H9 (cell line): ENCODE measurements at regions not wholly inside any gene's neighbourhood (a gene's known extent, or its start where the extent isn't known, plus 50 kb on each side); places are given as distances from the start of the nearest gene placed in this dataset.

Experiments used
- DNase-seq: peaks from one replicate; pipeline ENCODE4 v3.0.0-alpha.2; 2017
- H2AFZ ChIP-seq: one replicate; pipeline ENCODE4 v1.6.1; 2013; ENCODE audit warnings: mild to moderate bottlenecking, low read length, control low read depth, moderate library complexity
- H2AK5ac ChIP-seq: 2 replicates; pipeline ENCODE4 v1.6.1; 2013; ENCODE audit warnings: low read length, control low read depth, mixed read lengths; ENCODE audit not compliant: insufficient read length
- H2BK120ac ChIP-seq: one replicate; pipeline ENCODE4 v1.6.1; 2013; ENCODE audit warnings: low read depth, mild to moderate bottlenecking, low read length, control low read depth, inconsistent platforms; ENCODE audit not compliant: poor library complexity, severe bottlenecking
- H2BK12ac ChIP-seq: 2 replicates; pipeline ENCODE4 v1.6.1; 2013; ENCODE audit warnings: low read length, control low read depth, mixed read lengths, low read depth; ENCODE audit not compliant: insufficient read length
- H2BK15ac ChIP-seq: 2 replicates; pipeline ENCODE4 v1.6.1; 2013; ENCODE audit warnings: low read depth, low read length, control low read depth
- H2BK20ac ChIP-seq: one replicate; pipeline ENCODE4 v1.6.1; 2013; ENCODE audit warnings: low read depth, mild to moderate bottlenecking, low read length, control low read depth, inconsistent platforms; ENCODE audit not compliant: poor library complexity, severe bottlenecking
- H2BK5ac ChIP-seq: 2 replicates; pipeline ENCODE4 v1.6.1; 2013; ENCODE audit warnings: low read length, control low read depth, mixed read lengths; ENCODE audit not compliant: insufficient read length
- H3K14ac ChIP-seq: 2 replicates; pipeline ENCODE4 v1.6.1; 2013; ENCODE audit warnings: low read length, control low read depth; ENCODE audit not compliant: insufficient read depth
- H3K18ac ChIP-seq: 2 replicates; pipeline ENCODE4 v1.6.1; 2013; ENCODE audit warnings: low read depth, mild to moderate bottlenecking, mixed read lengths, low read length, control low read depth; ENCODE audit not compliant: insufficient read length
- H3K23ac ChIP-seq: 2 replicates; pipeline ENCODE4 v1.6.1; 2013; ENCODE audit warnings: low read length, control low read depth, mixed read lengths, low read depth; ENCODE audit not compliant: insufficient read length
- H3K23me2 ChIP-seq: 2 replicates; pipeline ENCODE4 v1.6.1; 2013; ENCODE audit warnings: low read depth, mild to moderate bottlenecking, mixed read lengths, low read length, control low read depth; ENCODE audit not compliant: insufficient read length, poor library complexity, severe bottlenecking
- H3K27ac ChIP-seq: 2 replicates; pipeline ENCODE4 v1.5.1; 2013; ENCODE audit warnings: low read length, control low read depth, mixed read lengths, low read depth; ENCODE audit not compliant: insufficient read length
- H3K27me3 ChIP-seq: 2 replicates; pipeline ENCODE4 v1.6.1; 2013; ENCODE audit warnings: low read length, control low read depth, inconsistent platforms; ENCODE audit not compliant: insufficient read depth
- H3K4ac ChIP-seq: 2 replicates; pipeline ENCODE4 v1.6.1; 2013; ENCODE audit warnings: low read depth, mild to moderate bottlenecking, control low read depth, inconsistent platforms, low read length, moderate library complexity
- H3K4me1 ChIP-seq: 2 replicates; pipeline ENCODE4 v1.6.1; 2013; ENCODE audit warnings: low read length, control low read depth, inconsistent platforms; ENCODE audit not compliant: insufficient read depth
- H3K4me2 ChIP-seq: 2 replicates; pipeline ENCODE4 v1.6.1; 2013; ENCODE audit warnings: low read length, control low read depth, mixed read lengths; ENCODE audit not compliant: insufficient read length, insufficient read depth
- H3K56ac ChIP-seq: 2 replicates; pipeline ENCODE4 v1.6.1; 2013; ENCODE audit warnings: low read depth, mild to moderate bottlenecking, mixed read lengths, low read length, control low read depth; ENCODE audit not compliant: insufficient read length
- H3K79me1 ChIP-seq: 2 replicates; pipeline ENCODE4 v1.6.1; 2013; ENCODE audit warnings: low read depth, mild to moderate bottlenecking, moderate library complexity, low read length, control low read depth, inconsistent platforms; ENCODE audit not compliant: insufficient read depth, poor library complexity, severe bottlenecking
- H3K79me2 ChIP-seq: 2 replicates; pipeline ENCODE4 v1.6.1; 2013; ENCODE audit warnings: low read length, control low read depth, inconsistent platforms; ENCODE audit not compliant: insufficient read depth
- H3K9ac ChIP-seq: 2 replicates; pipeline ENCODE4 v1.6.1; 2013; ENCODE audit warnings: low read length, control low read depth, mixed read lengths; ENCODE audit not compliant: insufficient read length; ENCODE audit errors: extremely low read depth
- H3K9me3 ChIP-seq: one replicate; pipeline ENCODE4 v1.6.1; 2013; ENCODE audit warnings: low read depth, low read length, inconsistent platforms; ENCODE audit not compliant: control insufficient read depth
- H3T11ph ChIP-seq: one replicate; pipeline ENCODE4 v1.6.1; 2013; ENCODE audit warnings: mild to moderate bottlenecking, low read length, control low read depth, inconsistent platforms
- H4K20me1 ChIP-seq: one replicate; pipeline ENCODE4 v1.6.1; 2013; ENCODE audit not compliant: control insufficient read depth, insufficient read length, insufficient read depth
- H4K5ac ChIP-seq: 2 replicates; pipeline ENCODE4 v1.6.1; 2013; ENCODE audit warnings: low read depth, mild to moderate bottlenecking, mixed read lengths, low read length, control low read depth; ENCODE audit not compliant: insufficient read length
- H4K8ac ChIP-seq: replicated peaks from 2 replicates; pipeline ENCODE4 v1.6.1; 2013; ENCODE audit warnings: low read length, control low read depth, mixed read lengths, low read depth; ENCODE audit not compliant: insufficient read length
- H4K91ac ChIP-seq: 2 replicates; pipeline ENCODE4 v1.6.1; 2013; ENCODE audit warnings: low read depth, mild to moderate bottlenecking, moderate library complexity, mixed read lengths, low read length, control low read depth; ENCODE audit not compliant: insufficient read length
- H3K27ac Mint-ChIP-seq, 3 experiments: 2 replicates in 2 of 3; 3 replicates in 1 of 3; pipeline ENCODE4 v1.8.0; 2020 to 2021; ENCODE audit warnings: mixed read lengths in 3 of 3, mild to moderate bottlenecking in 1 of 3, moderate library complexity in 1 of 3
- H3K27me3 Mint-ChIP-seq: 2 replicates; pipeline ENCODE4 v1.8.0; 2021; ENCODE audit warnings: low read depth, mild to moderate bottlenecking, moderate library complexity, mixed read lengths
- H3K36me3 Mint-ChIP-seq, 3 experiments: 2 replicates in 2 of 3; 3 replicates in 1 of 3; pipeline ENCODE4 v1.8.0; 2020 to 2021; ENCODE audit warnings: low read depth in 3 of 3, mixed read lengths in 3 of 3; ENCODE audit not compliant: insufficient read depth in 1 of 3
- H3K4me1 Mint-ChIP-seq, 2 experiments: 2 replicates each; pipeline ENCODE4 v1.8.0; 2020; ENCODE audit warnings: mixed read lengths in 2 of 2
- H3K4me3 Mint-ChIP-seq, 2 experiments: 2 replicates in 1 of 2; 3 replicates in 1 of 2; pipeline ENCODE4 v1.8.0; 2020 to 2021; ENCODE audit warnings: mild to moderate bottlenecking in 2 of 2, mixed read lengths in 2 of 2, moderate library complexity in 1 of 2
- H3K9me3 Mint-ChIP-seq, 2 experiments: 2 replicates in 1 of 2; 3 replicates in 1 of 2; pipeline ENCODE4 v1.8.0; 2020; ENCODE audit warnings: mild to moderate bottlenecking in 2 of 2, mixed read lengths in 2 of 2, moderate library complexity in 1 of 2
- WGBS: extraction: QIAGEN DNeasy Blood & Tissue Kit; methylation state at CpG from one replicate; pipeline ENCODE4 v1.1.7; 2013; ENCODE audit warnings: missing lambda C conversion rate, low lambda C conversion rate, mixed read lengths; ENCODE audit not compliant: insufficient read length; ENCODE audit errors: extremely low coverage; 5-methylcytosine and 5-hydroxymethylcytosine counted together
- TF ChIP-seq, protein P1 (sequence below): fragments of 200-600 bp; sonication (generic); conservative IDR thresholded peaks from 3 replicates; pipeline ENCODE4 v1.8.0; 2021; ENCODE audit warnings: antibody characterized with exemption, mild to moderate bottlenecking

GRCh38 chr4:130071746-130072145 is 975.8 kb downstream of the C4orf33 start:
- Histone ChIP-seq H3K4me1 (no peaks in the 10 kb centered on the region), H3K4me2 (no peak overlapping the region), H2BK120ac (no peak overlapping the region), H2BK15ac (no peak overlapping the region), H3K27me3 (no peaks in the 10 kb centered on the region), H4K20me1 (no peaks in the 10 kb centered on the region), H3K27ac (no peak overlapping the region), H3K79me1 (no peaks in the 10 kb centered on the region), H3K9me3 (no peaks in the 10 kb centered on the region), H4K91ac (no peak overlapping the region), H3K4ac (no peak overlapping the region), H2AK5ac (no peak overlapping the region), H3K79me2 (no peaks in the 10 kb centered on the region), H4K8ac (no peak overlapping the region), H3K18ac (no peak overlapping the region), H4K5ac (no peak overlapping the region), H2BK5ac (no peak overlapping the region), H2BK20ac (no peak overlapping the region), H3K14ac (no peak overlapping the region), H3K23ac (no peak overlapping the region), H3K9ac (no peak overlapping the region), H3T11ph (no peak overlapping the region), H2AFZ (no peak overlapping the region), H3K56ac (no peak overlapping the region), H3K23me2 (no peaks in the 10 kb centered on the region), H2BK12ac (no peak overlapping the region)
- Mint-ChIP-seq H3K4me3 (no peak overlapping the region), H3K4me1 (peaks cover 17 to 22% of the 10 kb centered on the region in 2 experiments), H3K27me3 (no peaks in the 10 kb centered on the region), H3K36me3 (peaks cover 0 to 6% (median 0%) of the 10 kb centered on the region in 3 experiments; a peak in 2 of 7 replicates), H3K9me3 (peaks cover 0 to 3% of the 10 kb centered on the region in 2 experiments; a peak in 2 of 5 replicates), H3K27ac (no peak overlapping the region)
- TF ChIP-seq, protein P1, sequence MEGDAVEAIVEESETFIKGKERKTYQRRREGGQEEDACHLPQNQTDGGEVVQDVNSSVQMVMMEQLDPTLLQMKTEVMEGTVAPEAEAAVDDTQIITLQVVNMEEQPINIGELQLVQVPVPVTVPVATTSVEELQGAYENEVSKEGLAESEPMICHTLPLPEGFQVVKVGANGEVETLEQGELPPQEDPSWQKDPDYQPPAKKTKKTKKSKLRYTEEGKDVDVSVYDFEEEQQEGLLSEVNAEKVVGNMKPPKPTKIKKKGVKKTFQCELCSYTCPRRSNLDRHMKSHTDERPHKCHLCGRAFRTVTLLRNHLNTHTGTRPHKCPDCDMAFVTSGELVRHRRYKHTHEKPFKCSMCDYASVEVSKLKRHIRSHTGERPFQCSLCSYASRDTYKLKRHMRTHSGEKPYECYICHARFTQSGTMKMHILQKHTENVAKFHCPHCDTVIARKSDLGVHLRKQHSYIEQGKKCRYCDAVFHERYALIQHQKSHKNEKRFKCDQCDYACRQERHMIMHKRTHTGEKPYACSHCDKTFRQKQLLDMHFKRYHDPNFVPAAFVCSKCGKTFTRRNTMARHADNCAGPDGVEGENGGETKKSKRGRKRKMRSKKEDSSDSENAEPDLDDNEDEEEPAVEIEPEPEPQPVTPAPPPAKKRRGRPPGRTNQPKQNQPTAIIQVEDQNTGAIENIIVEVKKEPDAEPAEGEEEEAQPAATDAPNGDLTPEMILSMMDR, result no peak
- DNase-seq, result no peak
- no CpG with 5 or more reads among the region's 2 CpGs for WGBS
